ENCODE measurements at regions not wholly inside any gene's neighbourhood (a gene's known extent, or its start where the extent isn't known, plus 50 kb on each side); places are given as distances from the start of the nearest gene placed in this dataset.
"Not testable (repeated sequence)": the region's sequence is repeated elsewhere in the genome, so short reads cannot be mapped to it uniquely, and the experiment has no call there.

GRCh38 chr10:114872519-114873087 is 51.0 kb downstream of the FHIP2A start:
- Histone ChIP-seq H3K27ac (no peak overlapping the region), H3K36me3 (no peaks in the 10 kb centered on the region), H3K9me3 (no peaks in the 10 kb centered on the region), H3K4me1 (peaks cover 6% of the 10 kb centered on the region), H3K4me3 (no peak overlapping the region), H3K27me3 (ENCODE audit: low read depth) (no peaks in the 10 kb centered on the region)
- TF ChIP-seq CTCF (IDR thresholded peaks at IDR 0.05) = no peak
- no peak for DNase-seq
- ATAC-seq = no peak
- intact Hi-C loops (cut with DNase I) = no loop called here

GRCh38 chr10:114874827-114875411 is 53.3 kb downstream of the FHIP2A start:
- H3K27me3 ChIP-seq (ENCODE audit: low read depth) = no peaks in the 10 kb centered on the region
- ATAC-seq (peak; percentile 35 to 53), DNase-seq (no peak)
- TF ChIP-seq CTCF (IDR thresholded peaks at IDR 0.05) = no peak
- H3K9me3 ChIP-seq = no peaks in the 10 kb centered on the region
- H3K4me3 ChIP-seq = no peak overlapping the region
- H3K4me1 ChIP-seq = peaks cover 6% of the 10 kb centered on the region
- intact Hi-C loops (cut with DNase I) = no loop called here
- H3K27ac ChIP-seq = no peak overlapping the region
- H3K36me3 ChIP-seq = no peaks in the 10 kb centered on the region

- H3K27ac ChIP-seq; H3K27me3 ChIP-seq (ENCODE audit: low read depth); DNase-seq; H3K36me3 ChIP-seq; H3K9me3 ChIP-seq; intact Hi-C loops (cut with DNase I); H3K4me3 ChIP-seq; H3K4me1 ChIP-seq; ATAC-seq: not testable (repeated sequence)
These were observed 54.1 kb downstream of the FHIP2A start for GRCh38 chr10:114875590-114876081.

- intact Hi-C loops (cut with DNase I) = no loop called here
- no peak overlapping the region for H3K4me3 ChIP-seq
- ATAC-seq = peak in 1 of 2 donors; percentile 9
- DNase-seq = no peak
- H3K4me1 ChIP-seq = peaks cover 6% of the 10 kb centered on the region
- TF ChIP-seq CTCF (IDR thresholded peaks at IDR 0.05) = no peak
- no peaks in the 10 kb centered on the region for H3K27me3 ChIP-seq (ENCODE audit: low read depth)
- no peaks in the 10 kb centered on the region for H3K36me3 ChIP-seq
- H3K9me3 ChIP-seq = no peaks in the 10 kb centered on the region
- no peak overlapping the region for H3K27ac ChIP-seq
These were observed 54.6 kb downstream of the FHIP2A start for GRCh38 chr10:114876169-114876568.

- TF ChIP-seq CTCF (IDR thresholded peaks at IDR 0.05) = peak; percentile 63
- H3K9me3 ChIP-seq = no peaks in the 10 kb centered on the region
- no peaks in the 10 kb centered on the region for H3K27me3 ChIP-seq (ENCODE audit: low read depth)
- no peaks in the 10 kb centered on the region for H3K36me3 ChIP-seq
- intact Hi-C loops (cut with DNase I) = no loop called here
- peaks cover 6% of the 10 kb centered on the region for H3K4me1 ChIP-seq
- no peak overlapping the region for H3K4me3 ChIP-seq
- ATAC-seq = peak; percentile 73 to 78
- H3K27ac ChIP-seq = no peak overlapping the region
- peak; percentile 62 for DNase-seq
These were observed 55.2 kb downstream of the FHIP2A start for GRCh38 chr10:114876602-114877300.

- intact Hi-C loops (cut with DNase I) = no loop called here
These were observed 55.7 kb downstream of the FHIP2A start for GRCh38 chr10:114877301-114877644.

More at GRCh38 chr10:114877301-114877644, 55.7 kb downstream of the FHIP2A start:
- H3K9me3 ChIP-seq = no peaks in the 10 kb centered on the region
- H3K36me3 ChIP-seq = no peaks in the 10 kb centered on the region
- DNase-seq (no peak), ATAC-seq (no peak)
- no peaks in the 10 kb centered on the region for H3K27me3 ChIP-seq (ENCODE audit: low read depth)
- TF ChIP-seq CTCF (IDR thresholded peaks at IDR 0.05) = no peak
- no peak overlapping the region for H3K27ac ChIP-seq
- peaks cover 6% of the 10 kb centered on the region for H3K4me1 ChIP-seq
- H3K4me3 ChIP-seq = no peak overlapping the region
